H1 (cell line): ENCODE measurements at regions not wholly inside any gene's neighbourhood (a gene's known extent, or its start where the extent isn't known, plus 50 kb on each side); places are given as distances from the start of the nearest gene placed in this dataset.

Source experiments
- CTCF ChIA-PET: fragments of 300-600 bp; sonication (Branson Sonifier 250); formaldehyde crosslinking; loops from one replicate; lab custom pipeline; 2021; ENCODE audit not compliant: partially characterized antibody; lab: Charles Lee
- POLR2A ChIA-PET: fragments of 300-600 bp; sonication (Branson Sonifier 250); formaldehyde crosslinking; loops from one replicate; lab custom pipeline; 2021; ENCODE audit warnings: inconsistent platforms; ENCODE audit not compliant: partially characterized antibody; lab: Charles Lee
- DNase-seq, 2 experiments: peaks; one replicate each; pipeline versions ENCODE4 v3.0.0 to v3.0.0-alpha.2; 2010 to 2022; ENCODE audit warnings: low spot score in 2 of 2, low read depth in 1 of 2, mixed read lengths in 1 of 2
- FAIRE-seq: peaks from 2 replicates; lab custom pipeline; 2011; peaks lifted over from hg19 to GRCh38; lab: Jason Lieb, UNC
- H2AFZ ChIP-seq: 2 replicates; pipeline ENCODE4 v1.8.1; 2012; ENCODE audit warnings: low read length, inconsistent platforms
- H2AK5ac ChIP-seq: 2 replicates; pipeline ENCODE4 v1.6.1; 2013; ENCODE audit warnings: low read depth, low read length
- H2BK120ac ChIP-seq: replicated peaks from 2 replicates; pipeline ENCODE3; 2013; ENCODE audit warnings: low read depth, low read length, inconsistent platforms
- H2BK12ac ChIP-seq: 2 replicates; pipeline ENCODE4 v1.6.1; 2013; ENCODE audit warnings: low read depth, low read length
- H2BK15ac ChIP-seq: 2 replicates; pipeline ENCODE4 v1.6.1; 2013; ENCODE audit warnings: low read length
- H2BK20ac ChIP-seq: 2 replicates; pipeline ENCODE4 v1.6.1; 2013; ENCODE audit warnings: low read length
- H2BK5ac ChIP-seq: 2 replicates; pipeline ENCODE4 v1.6.1; 2013; ENCODE audit warnings: low read depth, low read length
- H3K14ac ChIP-seq: 2 replicates; pipeline ENCODE4 v1.6.1; 2013; ENCODE audit warnings: inconsistent platforms; ENCODE audit not compliant: insufficient read length
- H3K18ac ChIP-seq: 2 replicates; pipeline ENCODE4 v1.6.1; 2013; ENCODE audit warnings: low read length; ENCODE audit errors: extremely low read depth
- H3K23ac ChIP-seq: 2 replicates; pipeline ENCODE4 v1.6.1; 2013; ENCODE audit warnings: inconsistent platforms; ENCODE audit not compliant: insufficient read length
- H3K23me2 ChIP-seq: 2 replicates; pipeline ENCODE4 v1.6.1; 2013; ENCODE audit warnings: low read depth, low read length
- H3K27ac ChIP-seq: 2 replicates; pipeline ENCODE4 v1.6.1; 2011; ENCODE audit warnings: low read depth, low read length, inconsistent platforms
- H3K27me3 ChIP-seq, 4 experiments: replicated peaks in 1 of 4; 1 replicate in 1 of 4; 2 replicates in 3 of 4; pipeline versions ENCODE4 v1.6.1 to v1.8.1; 2011 to 2013; ENCODE audit warnings: low read length in 3 of 4, mild to moderate bottlenecking in 3 of 4, inconsistent platforms in 2 of 4, mixed read lengths in 2 of 4, moderate library complexity in 1 of 4; ENCODE audit not compliant: control insufficient read depth in 3 of 4, insufficient read depth in 3 of 4; ENCODE audit errors: extremely low read depth in 1 of 4
- H3K36me3 ChIP-seq, 4 experiments: 2 replicates each; pipeline versions ENCODE4 v1.6.1 to v1.8.1; 2011 to 2013; ENCODE audit warnings: mild to moderate bottlenecking in 4 of 4, low read length in 3 of 4, moderate library complexity in 2 of 4, control low read depth in 1 of 4, inconsistent platforms in 1 of 4; ENCODE audit not compliant: insufficient read depth in 4 of 4, control insufficient read depth in 2 of 4
- H3K4ac ChIP-seq: replicated peaks from 2 replicates; pipeline ENCODE3; 2013; ENCODE audit warnings: low read length, low read depth, mixed read lengths, inconsistent platforms; ENCODE audit not compliant: insufficient read length
- H3K4me1 ChIP-seq, 4 experiments: replicated peaks in 1 of 4; 1 replicate in 1 of 4; 2 replicates in 3 of 4; pipeline versions ENCODE4 v1.6.1 to v1.8.1; 2011 to 2013; ENCODE audit warnings: low read length in 3 of 4, inconsistent platforms in 2 of 4, mixed read lengths in 1 of 4; ENCODE audit not compliant: insufficient read depth in 4 of 4, control insufficient read depth in 3 of 4
- H3K4me2 ChIP-seq, 2 experiments: 2 replicates each; pipeline versions ENCODE4 v1.6.1 to v1.8.1; 2011 to 2013; ENCODE audit warnings: low read depth in 2 of 2, low read length in 2 of 2, control low read depth in 1 of 2, inconsistent platforms in 1 of 2, mild to moderate bottlenecking in 1 of 2; ENCODE audit not compliant: insufficient read depth in 1 of 2
- H3K4me3 ChIP-seq, 4 experiments: fragments of 200-600, 300-600 bp in 1 of 4; sonication (generic), shearing (Covaris generic), sonication (Bioruptor Twin) in 1 of 4; 2 replicates each; pipeline versions ENCODE4 v1.5.1 to v1.8.1; 2011 to 2016; ENCODE audit warnings: low read length in 4 of 4, low read depth in 3 of 4, control low read depth in 2 of 4, inconsistent platforms in 2 of 4, mild to moderate bottlenecking in 2 of 4, mixed read lengths in 1 of 4, moderate library complexity in 1 of 4; ENCODE audit not compliant: insufficient read depth in 2 of 4; ENCODE audit errors: extremely low read depth in 1 of 4
- H3K56ac ChIP-seq: replicated peaks from 2 replicates; pipeline ENCODE3; 2013; ENCODE audit warnings: low read depth, mild to moderate bottlenecking, mixed read lengths, low read length, inconsistent platforms; ENCODE audit not compliant: insufficient read length
- H3K79me1 ChIP-seq: 2 replicates; pipeline ENCODE4 v1.6.1; 2013; ENCODE audit warnings: low read depth, low read length, control low read depth
- H3K79me2 ChIP-seq, 2 experiments: 2 replicates each; pipeline versions ENCODE4 v1.6.1 to v1.8.1; 2012 to 2013; ENCODE audit warnings: low read length in 2 of 2, mild to moderate bottlenecking in 2 of 2, inconsistent platforms in 1 of 2; ENCODE audit not compliant: insufficient read depth in 2 of 2, control insufficient read depth in 1 of 2
- H3K9ac ChIP-seq, 4 experiments: replicated peaks in 1 of 4; 1 replicate in 1 of 4; 2 replicates in 3 of 4; pipeline versions ENCODE4 v1.6.1 to v1.8.1; 2011 to 2013; ENCODE audit warnings: low read depth in 3 of 4, low read length in 3 of 4, control low read depth in 2 of 4, mild to moderate bottlenecking in 2 of 4, moderate library complexity in 2 of 4, inconsistent platforms in 1 of 4; ENCODE audit errors: extremely low read depth in 1 of 4
- H3K9me3 ChIP-seq, 2 experiments: 2 replicates each; pipeline versions ENCODE4 v1.6.1 to v1.8.1; 2012 to 2013; ENCODE audit warnings: mild to moderate bottlenecking in 2 of 2, moderate library complexity in 2 of 2, control low read depth in 1 of 2, inconsistent platforms in 1 of 2, low read depth in 1 of 2, low read length in 1 of 2, mixed read lengths in 1 of 2; ENCODE audit not compliant: insufficient read depth in 2 of 2
- H4K20me1 ChIP-seq, 2 experiments: replicated peaks in 1 of 2; 2 replicates each; pipeline versions ENCODE3 to v1.8.1; 2011 to 2013; ENCODE audit warnings: inconsistent platforms in 2 of 2, low read length in 2 of 2, mild to moderate bottlenecking in 1 of 2; ENCODE audit not compliant: insufficient read depth in 2 of 2, control insufficient read depth in 1 of 2
- H4K5ac ChIP-seq: 2 replicates; pipeline ENCODE4 v1.6.1; 2013; ENCODE audit warnings: low read length, low read depth, mixed read lengths, inconsistent platforms; ENCODE audit not compliant: insufficient read length
- H4K8ac ChIP-seq: 2 replicates; pipeline ENCODE4 v1.8.0; 2013; ENCODE audit warnings: mild to moderate bottlenecking, moderate library complexity, low read length, inconsistent platforms; ENCODE audit not compliant: insufficient read depth; ENCODE audit errors: extremely low read depth
- H4K91ac ChIP-seq: replicated peaks from 2 replicates; pipeline ENCODE3; 2013; ENCODE audit warnings: low read length, mixed read lengths, inconsistent platforms; ENCODE audit not compliant: insufficient read length
- GTF2F1 ChIP-seq: IDR thresholded peaks from 2 replicates; pipeline ENCODE4 v1.6.1; 2012; ENCODE audit warnings: low read depth, low read length, improper control_type of control experiment, borderline replicate concordance
- RFX5 ChIP-seq: IDR thresholded peaks from 2 replicates; pipeline ENCODE4 v1.6.1; 2011; ENCODE audit warnings: low read depth, low read length, improper control_type of control experiment, borderline replicate concordance
- SRF ChIP-seq: IDR thresholded peaks from 2 replicates; pipeline ENCODE4 v1.6.1; 2011; ENCODE audit warnings: mild to moderate bottlenecking, low read depth, low read length, moderate library complexity
- TBP ChIP-seq: IDR thresholded peaks from 2 replicates; pipeline ENCODE4 v1.6.1; 2011; ENCODE audit warnings: low read depth, low read length, improper control_type of control experiment
- WGBS, 2 experiments: shearing (Covaris generic) in 1 of 2; methylation state at CpG; one replicate each; pipeline versions ENCODE4 v1.1.6 to v1.1.7; 2013 to 2015; ENCODE audit warnings: low lambda C conversion rate in 2 of 2, mixed read lengths in 2 of 2, inconsistent platforms in 1 of 2, low coverage in 1 of 2, missing lambda C conversion rate in 1 of 2; ENCODE audit not compliant: insufficient replicate concordance in 2 of 2, insufficient coverage in 1 of 2, insufficient read length in 1 of 2; ENCODE audit errors: extremely low coverage in 1 of 2, missing lambda C conversion rate in 1 of 2; 5-methylcytosine and 5-hydroxymethylcytosine counted together

GRCh38 chr4:157713342-157713741 is 459.5 kb downstream of the GASK1B start:
- Histone ChIP-seq H2BK5ac (no peak overlapping the region), H3K4me2 (no peak overlapping the region), H4K91ac (no peak overlapping the region), H3K23me2 (no peaks in the 10 kb centered on the region), H3K4ac (no peak overlapping the region), H3K18ac (no peak overlapping the region), H2BK120ac (no peak overlapping the region), H3K56ac (no peak overlapping the region), H3K9me3 (no peaks in the 10 kb centered on the region), H2BK12ac (no peak overlapping the region), H4K8ac (no peak overlapping the region), H3K9ac (no peak overlapping the region), H3K27ac (no peak overlapping the region), H2AFZ (0 out of 2 replicates have a peak overlapping the region, but pooled peaks have one; percentile 2), H3K27me3 (no peaks in the 10 kb centered on the region), H2BK20ac (no peak overlapping the region), H2BK15ac (no peak overlapping the region), H3K36me3 (no peaks in the 10 kb centered on the region), H2AK5ac (no peak overlapping the region), H3K4me1 (no peaks in the 10 kb centered on the region), H3K79me2 (no peaks in the 10 kb centered on the region), H3K4me3 (no peak overlapping the region), H4K5ac (no peak overlapping the region), H4K20me1 (no peaks in the 10 kb centered on the region), H3K14ac (no peak overlapping the region), H3K23ac (no peak overlapping the region), H3K79me1 (no peaks in the 10 kb centered on the region)
- DNase-seq (no peak), FAIRE-seq (no peak)
- ChIA-PET POLR2A (no interaction called here), CTCF (no interaction called here)
- WGBS, 2 experiments: 82% methylated on average over 4 of the region's 4 CpGs; no CpG with 5 or more reads in 1 of the 2 experiments
- no peak for TF ChIP-seq GTF2F1
- no peak for TF ChIP-seq RFX5
- no peak for TF ChIP-seq SRF
- no peak for TF ChIP-seq TBP
